Mesothelial cell of epicardium (in vitro differentiated cells): ENCODE measurements at regions not wholly inside any gene's neighbourhood (a gene's known extent, or its start where the extent isn't known, plus 50 kb on each side); places are given as distances from the start of the nearest gene placed in this dataset.
"Not testable (repeated sequence)": the region's sequence is repeated elsewhere in the genome, so short reads cannot be mapped to it uniquely, and the experiment has no call there.

Experiments used
- DNase-seq, 2 experiments: peaks; one replicate each; pipeline ENCODE4 v3.0.0; 2021; ENCODE audit warnings: low spot score in 2 of 2; ENCODE audit not compliant: unreplicated experiment in 2 of 2
- H3K27ac Mint-ChIP-seq: 2 replicates; pipeline ENCODE4 v1.8.0; 2021; ENCODE audit warnings: mixed read lengths
- H3K27me3 Mint-ChIP-seq: 2 replicates; pipeline ENCODE4 v1.8.0; 2021; ENCODE audit warnings: low read depth, mixed read lengths
- H3K36me3 Mint-ChIP-seq: 2 replicates; pipeline ENCODE4 v1.8.0; 2021; ENCODE audit warnings: mixed read lengths
- H3K4me1 Mint-ChIP-seq: 2 replicates; pipeline ENCODE4 v1.8.0; 2021; ENCODE audit warnings: mixed read lengths
- H3K4me3 Mint-ChIP-seq: 2 replicates; pipeline ENCODE4 v1.8.0; 2021; ENCODE audit warnings: mild to moderate bottlenecking, moderate library complexity, mixed read lengths
- H3K9me3 Mint-ChIP-seq: 2 replicates; pipeline ENCODE4 v1.8.0; 2021; ENCODE audit warnings: mixed read lengths
- CTCF ChIP-seq: fragments of 200-600 bp; sonication (generic); IDR thresholded peaks from one replicate; pipeline ENCODE4 v1.5.0; 2021; ENCODE audit warnings: antibody characterized with exemption; ENCODE audit not compliant: unreplicated experiment

DNA sequence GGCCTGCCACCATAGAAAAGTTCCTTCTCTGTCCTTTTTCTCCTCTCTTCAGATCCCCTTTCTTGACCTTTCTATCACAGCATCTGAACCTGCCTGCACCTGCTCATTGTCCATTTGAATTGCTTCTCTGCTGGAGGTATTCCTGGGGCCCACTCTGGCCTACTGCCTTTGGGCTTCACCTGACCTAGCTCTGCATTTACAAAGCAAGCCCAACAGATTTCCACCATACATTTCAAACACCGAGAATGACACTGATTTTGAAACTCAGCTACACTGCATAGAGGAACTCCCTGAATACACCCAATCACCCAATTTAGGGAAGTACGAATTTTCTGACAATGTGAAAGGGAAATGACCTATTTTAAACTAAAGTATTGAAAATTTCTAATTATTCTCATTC is 284.5 kb upstream of the USP25 start:
- peaks cover 20% of the 10 kb centered on the region for H3K9me3 Mint-ChIP-seq
- H3K4me1 Mint-ChIP-seq, result peaks cover 34% of the 10 kb centered on the region
- H3K27me3 Mint-ChIP-seq, result no peaks in the 10 kb centered on the region
- peaks cover 6% of the 10 kb centered on the region for H3K36me3 Mint-ChIP-seq
- H3K27ac Mint-ChIP-seq, result no peak overlapping the region
- no peak for DNase-seq
- TF ChIP-seq CTCF, result no peak
- no peak overlapping the region for H3K4me3 Mint-ChIP-seq

- no peak overlapping the region for H3K27ac Mint-ChIP-seq
- peaks cover 30% of the 10 kb centered on the region for H3K4me1 Mint-ChIP-seq
- no peak overlapping the region for H3K4me3 Mint-ChIP-seq
- DNase-seq, result no peak
- peaks cover 6% of the 10 kb centered on the region for H3K36me3 Mint-ChIP-seq
- no peak for TF ChIP-seq CTCF
- no peaks in the 10 kb centered on the region for H3K27me3 Mint-ChIP-seq
- H3K9me3 Mint-ChIP-seq, result peaks cover 26% of the 10 kb centered on the region
These were observed 283.6 kb upstream of the USP25 start for GRCh38 chr21:15446223-15446622.

DNA sequence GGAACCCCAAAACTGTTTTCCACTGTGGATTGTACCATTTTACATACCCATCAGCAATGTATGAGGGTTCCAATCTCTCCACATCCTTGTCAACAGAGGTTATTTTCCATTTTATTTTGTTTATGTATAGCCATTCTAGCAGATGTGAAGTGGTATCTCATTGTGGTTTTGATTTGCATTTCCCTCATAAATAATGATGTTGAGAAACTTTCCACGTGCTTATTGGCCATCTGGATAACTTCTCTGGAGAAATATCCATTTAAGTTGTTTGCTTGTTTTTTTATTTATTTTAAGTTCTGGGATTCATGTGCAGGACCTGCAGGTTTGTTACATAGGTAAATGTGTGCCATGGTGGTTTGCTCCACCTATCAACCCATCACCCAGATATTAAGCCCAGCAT is 280.2 kb upstream of the USP25 start:
- Mint-ChIP-seq H3K4me3 (no peak overlapping the region), H3K27me3 (no peaks in the 10 kb centered on the region), H3K27ac (no peak overlapping the region), H3K9me3 (peaks cover 37% of the 10 kb centered on the region), H3K4me1 (peaks cover 3% of the 10 kb centered on the region), H3K36me3 (peaks cover 6% of the 10 kb centered on the region)
- TF ChIP-seq CTCF, result no peak
- no peak for DNase-seq

DNA sequence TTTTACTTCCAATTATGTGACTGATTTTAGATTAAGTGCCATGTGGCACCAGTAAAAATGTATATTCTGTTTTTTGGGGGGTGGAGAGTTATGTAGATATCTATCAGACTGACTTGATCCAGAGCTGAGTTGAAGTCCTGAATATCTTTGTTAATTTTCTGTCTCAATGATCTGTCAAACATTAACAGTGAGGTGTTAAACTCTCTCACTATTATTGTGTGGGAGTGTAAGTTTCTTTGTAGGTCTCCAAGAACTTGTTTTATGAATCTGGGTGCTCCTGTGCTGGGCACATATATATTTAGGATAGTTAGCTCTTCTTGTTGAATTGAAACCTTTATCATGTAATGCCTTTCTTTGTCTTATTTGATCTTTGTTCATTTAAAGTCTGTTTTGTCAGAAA is 276.5 kb upstream of the USP25 start:
- Mint-ChIP-seq H3K27me3 (no peaks in the 10 kb centered on the region), H3K27ac (no peak overlapping the region), H3K36me3 (peaks cover under 1% of the 10 kb centered on the region), H3K4me3 (no peak overlapping the region), H3K9me3 (peaks cover 28% of the 10 kb centered on the region), H3K4me1 (no peaks in the 10 kb centered on the region)
- no peak for TF ChIP-seq CTCF
- no peak for DNase-seq

DNA sequence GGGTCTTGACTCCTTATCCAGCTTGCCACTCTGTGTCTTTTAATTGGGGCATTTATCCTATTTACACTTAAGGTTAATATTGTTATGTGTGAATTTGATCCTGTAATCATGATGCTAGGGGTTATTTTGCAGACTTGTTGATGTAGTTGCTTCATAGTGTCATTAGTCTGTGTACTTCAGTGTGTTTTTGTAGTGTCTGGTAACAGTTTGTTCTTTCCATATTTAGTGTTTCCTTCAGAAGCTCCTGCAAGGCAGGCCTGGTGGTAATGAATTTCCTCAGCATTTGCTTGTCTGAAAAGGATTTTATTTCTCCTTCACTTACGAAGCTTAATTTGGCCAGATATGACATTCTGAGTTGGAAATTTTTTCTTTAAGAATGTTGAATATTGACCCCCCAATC is 276.0 kb upstream of the USP25 start:
- not testable (repeated sequence) for DNase-seq, H3K4me3 Mint-ChIP-seq, H3K27me3 Mint-ChIP-seq, H3K27ac Mint-ChIP-seq, H3K36me3 Mint-ChIP-seq, H3K4me1 Mint-ChIP-seq
- H3K9me3 Mint-ChIP-seq, result peaks cover 24% of the 10 kb centered on the region

DNA sequence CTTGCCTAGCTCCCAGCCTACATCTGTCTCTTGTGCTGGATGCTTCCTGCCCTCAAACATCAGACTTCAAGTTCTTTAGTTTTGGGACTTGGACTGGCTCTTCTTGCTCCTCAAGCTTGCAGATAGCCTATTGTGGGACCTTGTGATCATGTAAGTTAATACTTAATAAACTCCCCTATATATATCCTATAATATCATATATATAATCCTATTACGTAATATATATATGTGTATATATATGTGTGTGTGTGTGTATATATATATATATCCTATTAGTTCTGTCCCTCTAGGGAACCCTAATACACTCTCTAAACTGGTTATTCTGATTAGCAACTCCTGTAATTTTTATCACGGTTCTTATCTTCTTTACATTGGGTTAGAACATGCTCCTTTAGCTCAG is 274.9 kb upstream of the USP25 start:
- H3K27ac Mint-ChIP-seq, result not testable (repeated sequence)

DNA sequence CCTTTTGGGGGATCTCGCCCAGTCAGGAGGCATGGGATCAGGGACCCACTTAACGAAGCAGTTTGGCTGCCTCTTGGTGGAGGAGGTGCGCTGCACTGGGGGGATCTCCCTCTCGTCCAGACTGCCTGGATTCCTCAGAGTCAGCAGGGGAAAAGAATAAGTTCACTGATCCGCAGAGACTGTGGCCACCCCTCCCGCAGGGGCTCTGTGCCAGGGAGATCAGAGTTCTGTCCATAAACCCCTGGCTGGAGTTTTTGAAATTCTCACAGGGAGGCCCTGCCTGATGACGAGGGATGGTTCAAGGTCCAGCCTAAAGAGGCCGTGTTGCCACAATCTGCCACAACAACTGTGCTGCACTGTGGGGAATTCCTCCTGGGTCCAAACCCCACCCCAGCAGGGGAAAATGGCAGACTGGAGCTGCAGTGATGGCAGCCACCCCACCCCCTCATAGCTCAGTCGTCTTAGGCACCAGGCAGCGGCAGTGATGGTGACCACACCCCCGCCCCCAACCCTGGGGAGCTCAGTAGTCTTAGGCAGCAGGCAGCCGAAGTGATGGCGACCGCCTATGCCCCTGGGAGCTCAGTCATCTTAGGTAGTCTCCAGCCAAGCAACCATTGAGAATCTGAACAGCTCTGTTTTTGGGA is 273.8 kb upstream of the USP25 start:
- H3K4me1 Mint-ChIP-seq, result peaks cover 2% of the 10 kb centered on the region
- H3K36me3 Mint-ChIP-seq, result no peaks in the 10 kb centered on the region
- no peak for DNase-seq
- H3K9me3 Mint-ChIP-seq, result peaks cover 15% of the 10 kb centered on the region
- no peak for TF ChIP-seq CTCF
- H3K4me3 Mint-ChIP-seq, result no peak overlapping the region
- no peaks in the 10 kb centered on the region for H3K27me3 Mint-ChIP-seq
- H3K27ac Mint-ChIP-seq, result no peak overlapping the region

More for the DNA sequence above, 274.9 kb upstream of the USP25 start:
- not testable (repeated sequence) for H3K4me3 Mint-ChIP-seq, DNase-seq, H3K36me3 Mint-ChIP-seq, H3K27me3 Mint-ChIP-seq, H3K4me1 Mint-ChIP-seq
- peaks cover 19% of the 10 kb centered on the region for H3K9me3 Mint-ChIP-seq
